Fibroblast of peridontal ligament (primary cell): ENCODE measurements at regions not wholly inside any gene's neighbourhood (a gene's known extent, or its start where the extent isn't known, plus 50 kb on each side); places are given as distances from the start of the nearest gene placed in this dataset.
A peak's percentile ranks its signal among the peaks of the same experiment; 100 is the strongest.
"Not testable (repeated sequence)": the region's sequence is repeated elsewhere in the genome, so short reads cannot be mapped to it uniquely, and the experiment has no call there.

Experiments
- DNase-seq: peaks from one replicate; pipeline ENCODE4 v3.0.0-alpha.2; 2010; ENCODE audit errors: extremely low read depth

GRCh38 chr11:13169709-13170108 is 107.9 kb upstream of the BMAL1 start:
- DNase-seq: peak; percentile 94

- no peak for DNase-seq
Observed at GRCh38 chr11:13174090-13174489, 103.5 kb upstream of the BMAL1 start.

GRCh38 chr11:13183094-13183825 is 94.3 kb upstream of the BMAL1 start:
- DNase-seq: peak; percentile 69

- DNase-seq: no peak
Observed at GRCh38 chr11:13183826-13184196, 93.8 kb upstream of the BMAL1 start.

- no peak for DNase-seq
Observed at GRCh38 chr11:13184295-13184794, 93.2 kb upstream of the BMAL1 start.

GRCh38 chr11:13188179-13188578 is 89.4 kb upstream of the BMAL1 start:
- no peak for DNase-seq

- peak; percentile 58 for DNase-seq
Observed at GRCh38 chr11:13189561-13190426, 87.8 kb upstream of the BMAL1 start.

GRCh38 chr11:13193613-13194012 is 84.0 kb upstream of the BMAL1 start:
- DNase-seq: no peak

GRCh38 chr11:13197374-13197773 is 80.2 kb upstream of the BMAL1 start:
- DNase-seq: not testable (repeated sequence)

GRCh38 chr11:13205486-13205885 is 72.1 kb upstream of the BMAL1 start:
- DNase-seq: no peak

GRCh38 chr11:13206086-13206640 is 71.4 kb upstream of the BMAL1 start:
- no peak for DNase-seq

GRCh38 chr11:13207270-13207664 is 70.3 kb upstream of the BMAL1 start:
- DNase-seq: no peak

- DNase-seq: peak; percentile 86
Observed at GRCh38 chr11:13207665-13208594, 69.7 kb upstream of the BMAL1 start.

GRCh38 chr11:13208921-13209320 is 68.7 kb upstream of the BMAL1 start:
- no peak for DNase-seq

- no peak for DNase-seq
Observed at GRCh38 chr11:13209379-13209778, 68.2 kb upstream of the BMAL1 start.

- DNase-seq: peak; percentile 86
Observed at GRCh38 chr11:13210424-13210823, 67.2 kb upstream of the BMAL1 start.

- DNase-seq: no peak
Observed at GRCh38 chr11:13214276-13214675, 63.3 kb upstream of the BMAL1 start.

- DNase-seq: peak; percentile 77
Observed at GRCh38 chr11:13215149-13215548, 62.4 kb upstream of the BMAL1 start.

- peak; percentile 93 for DNase-seq
Observed at GRCh38 chr11:13216019-13216710, 61.4 kb upstream of the BMAL1 start.

- no peak for DNase-seq
Observed at GRCh38 chr11:13216711-13217075, 60.9 kb upstream of the BMAL1 start.

GRCh38 chr11:13218685-13219084 is 58.9 kb upstream of the BMAL1 start:
- not testable (repeated sequence) for DNase-seq
